ENCODE measurements at regions not wholly inside any gene's neighbourhood (a gene's known extent, or its start where the extent isn't known, plus 50 kb on each side); places are given as distances from the start of the nearest gene placed in this dataset.

- TF ChIP-seq NFRKB (IDR thresholded peaks at IDR 0.05) (no peak), BHLHE40 (IDR thresholded peaks at IDR 0.05; ENCODE audit: borderline replicate concordance) (no peak), SP1 (IDR thresholded peaks at IDR 0.05) (no peak), TARDBP (IDR thresholded peaks at IDR 0.05) (no peak), FOXA1 (IDR thresholded peaks at IDR 0.05) (no peak), ZNF384 (IDR thresholded peaks at IDR 0.05) (no peak), FOXM1 (IDR thresholded peaks at IDR 0.05; ENCODE audit: borderline replicate concordance) (no peak), FOXK2 (IDR thresholded peaks at IDR 0.05) (no peak), CTBP1 (IDR thresholded peaks at IDR 0.05; ENCODE audit: borderline replicate concordance) (no peak)
Measured at GRCh38 chr4:130653842-130654241, 1557.9 kb downstream of the C4orf33 start.

Data from HEK293T (cell line).